ENCODE measurements at regions not wholly inside any gene's neighbourhood (a gene's known extent, or its start where the extent isn't known, plus 50 kb on each side); places are given as distances from the start of the nearest gene placed in this dataset.

GRCh38 chr1:239886266-239886665, 205.4 kb upstream of the FMN2 start:
- no peak for DNase-seq (ENCODE audit: low read depth)

- DNase-seq (ENCODE audit: low read depth), result no peak
Observed at GRCh38 chr1:239888639-239889038, 203.0 kb upstream of the FMN2 start.

- DNase-seq (ENCODE audit: low read depth), result no peak
Observed at GRCh38 chr1:239891621-239892358, 199.9 kb upstream of the FMN2 start.

- no peak for DNase-seq (ENCODE audit: low read depth)
Observed at GRCh38 chr1:239892602-239893001, 199.1 kb upstream of the FMN2 start.

GRCh38 chr1:239893127-239893731, 198.5 kb upstream of the FMN2 start:
- no peak for DNase-seq (ENCODE audit: low read depth)

- DNase-seq (ENCODE audit: low read depth), result no peak
Observed at GRCh38 chr1:239896569-239896968, 195.1 kb upstream of the FMN2 start.

GRCh38 chr1:239896980-239897379, 194.7 kb upstream of the FMN2 start:
- no peak for DNase-seq (ENCODE audit: low read depth)

- DNase-seq (ENCODE audit: low read depth), result no peak
Observed at GRCh38 chr1:239897458-239897857, 194.2 kb upstream of the FMN2 start.

- peak; percentile 57 for DNase-seq (ENCODE audit: low read depth)
Observed at GRCh38 chr1:239898062-239898730, 193.5 kb upstream of the FMN2 start.

GRCh38 chr1:239899747-239900146, 191.9 kb upstream of the FMN2 start:
- no peak for DNase-seq (ENCODE audit: low read depth)

GRCh38 chr1:239906394-239906793, 185.3 kb upstream of the FMN2 start:
- no peak for DNase-seq (ENCODE audit: low read depth)

GRCh38 chr1:239909898-239910297, 181.8 kb upstream of the FMN2 start:
- DNase-seq (ENCODE audit: low read depth), result peak; percentile 63

- DNase-seq (ENCODE audit: low read depth), result peak; percentile 4
Observed at GRCh38 chr1:239912471-239912870, 179.2 kb upstream of the FMN2 start.

GRCh38 chr1:239913141-239913585, 178.5 kb upstream of the FMN2 start:
- DNase-seq (ENCODE audit: low read depth), result no peak

GRCh38 chr1:239914751-239915231, 176.9 kb upstream of the FMN2 start:
- peak; percentile 72 for DNase-seq (ENCODE audit: low read depth)

GRCh38 chr1:239918634-239919033, 173.0 kb upstream of the FMN2 start:
- DNase-seq (ENCODE audit: low read depth), result no peak

- no peak for DNase-seq (ENCODE audit: low read depth)
Observed at GRCh38 chr1:239920214-239920613, 171.5 kb upstream of the FMN2 start.

GRCh38 chr1:239922778-239923522, 168.7 kb upstream of the FMN2 start:
- no peak for DNase-seq (ENCODE audit: low read depth)

- DNase-seq (ENCODE audit: low read depth), result no peak
Observed at GRCh38 chr1:239924741-239925350, 166.8 kb upstream of the FMN2 start.

- no peak for DNase-seq (ENCODE audit: low read depth)
Observed at GRCh38 chr1:239926184-239926583, 165.5 kb upstream of the FMN2 start.

GRCh38 chr1:239929317-239929716, 162.4 kb upstream of the FMN2 start:
- no peak for DNase-seq (ENCODE audit: low read depth)

- DNase-seq (ENCODE audit: low read depth), result no peak
Observed at GRCh38 chr1:239930686-239931262, 160.9 kb upstream of the FMN2 start.
